ENCODE measurements at regions not wholly inside any gene's neighbourhood (a gene's known extent, or its start where the extent isn't known, plus 50 kb on each side); places are given as distances from the start of the nearest gene placed in this dataset.

DNA sequence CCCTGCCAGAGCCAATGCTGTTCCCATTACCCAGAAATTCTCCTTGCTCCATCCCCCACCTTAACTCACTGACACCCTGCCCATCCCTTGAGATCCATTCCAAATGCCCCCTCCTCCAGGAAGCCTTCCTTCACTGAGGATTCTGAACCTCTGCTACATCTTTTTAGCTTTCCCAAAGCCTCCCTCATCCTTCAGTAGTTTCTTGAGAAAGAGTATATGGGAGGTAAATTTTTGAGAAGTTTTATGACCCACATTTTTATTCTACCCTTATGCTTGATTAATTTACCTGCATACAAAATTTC, 93.1 kb downstream of the INHBB start:
- TF ChIP-seq POLR2A (IDR thresholded peaks at IDR 0.05) (no peak), EP300 (IDR thresholded peaks at IDR 0.05) (no peak)
- TF ChIP-seq, protein P1, sequence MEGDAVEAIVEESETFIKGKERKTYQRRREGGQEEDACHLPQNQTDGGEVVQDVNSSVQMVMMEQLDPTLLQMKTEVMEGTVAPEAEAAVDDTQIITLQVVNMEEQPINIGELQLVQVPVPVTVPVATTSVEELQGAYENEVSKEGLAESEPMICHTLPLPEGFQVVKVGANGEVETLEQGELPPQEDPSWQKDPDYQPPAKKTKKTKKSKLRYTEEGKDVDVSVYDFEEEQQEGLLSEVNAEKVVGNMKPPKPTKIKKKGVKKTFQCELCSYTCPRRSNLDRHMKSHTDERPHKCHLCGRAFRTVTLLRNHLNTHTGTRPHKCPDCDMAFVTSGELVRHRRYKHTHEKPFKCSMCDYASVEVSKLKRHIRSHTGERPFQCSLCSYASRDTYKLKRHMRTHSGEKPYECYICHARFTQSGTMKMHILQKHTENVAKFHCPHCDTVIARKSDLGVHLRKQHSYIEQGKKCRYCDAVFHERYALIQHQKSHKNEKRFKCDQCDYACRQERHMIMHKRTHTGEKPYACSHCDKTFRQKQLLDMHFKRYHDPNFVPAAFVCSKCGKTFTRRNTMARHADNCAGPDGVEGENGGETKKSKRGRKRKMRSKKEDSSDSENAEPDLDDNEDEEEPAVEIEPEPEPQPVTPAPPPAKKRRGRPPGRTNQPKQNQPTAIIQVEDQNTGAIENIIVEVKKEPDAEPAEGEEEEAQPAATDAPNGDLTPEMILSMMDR (IDR thresholded peaks at IDR 0.05): no peak
